Testis (tissue), 2 donors: ENCODE measurements at regions not wholly inside any gene's neighbourhood (a gene's known extent, or its start where the extent isn't known, plus 50 kb on each side); places are given as distances from the start of the nearest gene placed in this dataset.
"Not testable (repeated sequence)": the region's sequence is repeated elsewhere in the genome, so short reads cannot be mapped to it uniquely, and the experiment has no call there.

Experiments used
- DNase-seq: peaks from one replicate; pipeline ENCODE4 v3.0.0-alpha.2; 2019
- H3K27ac ChIP-seq, 2 donors: fragments of 200-600 bp; sonication (generic); one replicate each; pipeline ENCODE4 v1.5.1; 2019
- H3K27me3 ChIP-seq: fragments of 200-600 bp; sonication (generic); one replicate; pipeline ENCODE4 v1.5.1; 2019
- H3K36me3 ChIP-seq: fragments of 200-600 bp; sonication (generic); one replicate; pipeline ENCODE4 v1.5.1; 2017; ENCODE audit warnings: low read depth; ENCODE audit errors: missing control alignments
- H3K4me1 ChIP-seq: fragments of 200-600 bp; sonication (generic); one replicate; pipeline ENCODE4 v1.5.1; 2019
- H3K4me3 ChIP-seq, 2 donors: fragments of 200-600 bp; sonication (generic); one replicate each; pipeline ENCODE4 v1.5.1; 2017 to 2019
- H3K9me3 ChIP-seq: fragments of 200-600 bp; sonication (generic); one replicate; pipeline ENCODE4 v1.5.1; 2017
- POLR2A ChIP-seq: fragments of 450-650 bp; IDR thresholded peaks from one replicate; pipeline ENCODE4 v1.6.1; 2017; ENCODE audit warnings: antibody characterized with exemption, mild to moderate bottlenecking, moderate library complexity
- WGBS, 2 donors: methylation state at CpG; one replicate each; pipeline ENCODE4 v1.1.5; 2018; 5-methylcytosine and 5-hydroxymethylcytosine counted together
- intact Hi-C: fragments of 100-400 bp; cut with DNase I; formaldehyde crosslinking; loops from one replicate; pipeline ENCODE4 v1.15.1; 2023; ENCODE audit warnings: low total_unique reads
- TF ChIP-seq, protein P1 (sequence below), 3 experiments: fragments of 450-650 bp in 2 of 3; fragments of 200-600 bp in 1 of 3; sonication (generic) in 1 of 3; IDR thresholded peaks; one replicate each; pipeline ENCODE4 v1.5.1; 2016 to 2019; ENCODE audit warnings: antibody characterized with exemption in 3 of 3, mild to moderate bottlenecking in 2 of 3, moderate library complexity in 1 of 3

DNA sequence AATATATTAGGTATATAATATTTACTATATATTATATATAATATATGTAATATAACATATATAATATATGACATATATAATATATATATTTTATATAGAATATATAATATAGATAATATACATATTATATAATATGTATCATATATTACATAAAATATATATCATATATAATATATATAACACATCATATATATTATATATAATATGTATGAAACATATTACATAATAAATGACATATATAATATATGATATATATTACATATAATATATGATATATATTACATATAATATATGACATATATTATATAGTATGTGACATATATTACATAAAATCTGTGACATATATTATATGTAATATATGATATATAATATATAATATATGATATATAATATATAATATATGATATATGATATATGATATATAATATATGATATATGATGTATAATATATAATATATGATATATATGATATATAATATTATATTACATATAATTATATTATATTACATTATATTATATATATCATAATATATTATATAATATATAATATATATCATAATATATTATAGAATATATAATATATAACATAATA lies 119.5 kb upstream of the RIMBP3 start:
- no peaks in the 10 kb centered on the region for H3K36me3 ChIP-seq
- TF ChIP-seq, protein P1, sequence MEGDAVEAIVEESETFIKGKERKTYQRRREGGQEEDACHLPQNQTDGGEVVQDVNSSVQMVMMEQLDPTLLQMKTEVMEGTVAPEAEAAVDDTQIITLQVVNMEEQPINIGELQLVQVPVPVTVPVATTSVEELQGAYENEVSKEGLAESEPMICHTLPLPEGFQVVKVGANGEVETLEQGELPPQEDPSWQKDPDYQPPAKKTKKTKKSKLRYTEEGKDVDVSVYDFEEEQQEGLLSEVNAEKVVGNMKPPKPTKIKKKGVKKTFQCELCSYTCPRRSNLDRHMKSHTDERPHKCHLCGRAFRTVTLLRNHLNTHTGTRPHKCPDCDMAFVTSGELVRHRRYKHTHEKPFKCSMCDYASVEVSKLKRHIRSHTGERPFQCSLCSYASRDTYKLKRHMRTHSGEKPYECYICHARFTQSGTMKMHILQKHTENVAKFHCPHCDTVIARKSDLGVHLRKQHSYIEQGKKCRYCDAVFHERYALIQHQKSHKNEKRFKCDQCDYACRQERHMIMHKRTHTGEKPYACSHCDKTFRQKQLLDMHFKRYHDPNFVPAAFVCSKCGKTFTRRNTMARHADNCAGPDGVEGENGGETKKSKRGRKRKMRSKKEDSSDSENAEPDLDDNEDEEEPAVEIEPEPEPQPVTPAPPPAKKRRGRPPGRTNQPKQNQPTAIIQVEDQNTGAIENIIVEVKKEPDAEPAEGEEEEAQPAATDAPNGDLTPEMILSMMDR (IDR thresholded peaks at IDR 0.05) = no peak
- no peak for TF ChIP-seq POLR2A
- no peak for DNase-seq
- no peaks in the 10 kb centered on the region for H3K9me3 ChIP-seq
- no peaks in the 10 kb centered on the region for H3K4me1 ChIP-seq
- no peak overlapping the region for H3K27ac ChIP-seq
- H3K4me3 ChIP-seq = no peak overlapping the region
- intact Hi-C loops = no loop called here
- H3K27me3 ChIP-seq = no peaks in the 10 kb centered on the region

DNA sequence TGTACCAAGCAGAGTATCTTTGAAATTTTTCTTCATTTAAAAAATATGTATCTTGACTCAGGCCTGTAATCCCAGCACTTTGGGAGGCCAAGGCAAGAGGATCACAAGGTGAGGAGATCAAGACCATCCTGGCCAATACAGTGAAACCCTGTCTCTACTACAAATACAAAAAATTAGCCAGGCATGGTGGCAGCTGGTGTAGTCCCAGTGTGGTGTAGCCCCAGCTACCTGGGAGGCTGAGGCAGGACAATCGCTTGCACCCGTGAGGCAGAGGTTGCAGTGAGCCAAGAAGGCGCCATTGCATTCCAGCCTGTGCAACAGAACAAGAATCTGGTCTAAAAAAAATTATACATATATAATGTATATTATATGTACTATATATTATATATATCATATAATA lies 118.7 kb upstream of the RIMBP3 start:
- H3K4me3 ChIP-seq, H3K27me3 ChIP-seq, intact Hi-C loops, H3K36me3 ChIP-seq, H3K27ac ChIP-seq, H3K4me1 ChIP-seq, H3K9me3 ChIP-seq: not testable (repeated sequence)
- WGBS, 2 donors = 66 to 72% methylated on average over 3 of the region's 3 CpGs
- peak; percentile 89 for DNase-seq
